Left ventricle myocardium inferior (tissue), 1 donor: ENCODE measurements at regions not wholly inside any gene's neighbourhood (a gene's known extent, or its start where the extent isn't known, plus 50 kb on each side); places are given as distances from the start of the nearest gene placed in this dataset.
"Not testable (repeated sequence)": the region's sequence is repeated elsewhere in the genome, so short reads cannot be mapped to it uniquely, and the experiment has no call there.

Source experiments
- DNase-seq: peaks from one replicate; pipeline ENCODE4 v3.0.0-alpha.2; 2020
- H3K27ac ChIP-seq: fragments of 200-600 bp; replicated peaks from 2 replicates; pipeline ENCODE4 v1.8.0; 2021
- H3K27me3 ChIP-seq: fragments of 200-600 bp; 2 replicates; pipeline ENCODE4 v1.8.0; 2021; ENCODE audit warnings: low read depth
- H3K36me3 ChIP-seq: fragments of 200-600 bp; 2 replicates; pipeline ENCODE4 v1.8.0; 2021
- H3K4me1 ChIP-seq: fragments of 200-600 bp; 2 replicates; pipeline ENCODE4 v1.8.0; 2021
- H3K4me3 ChIP-seq: fragments of 200-600 bp; 2 replicates; pipeline ENCODE4 v1.8.0; 2021; ENCODE audit warnings: mild to moderate bottlenecking, moderate library complexity
- H3K9me3 ChIP-seq: fragments of 200-600 bp; replicated peaks from 2 replicates; pipeline ENCODE4 v1.8.0; 2021
- CTCF ChIP-seq: fragments of 200-600 bp; IDR thresholded peaks from 2 replicates; pipeline ENCODE4 v1.8.0; 2021; ENCODE audit warnings: antibody characterized with exemption, mild to moderate bottlenecking, borderline replicate concordance
- intact Hi-C: fragments of 100-400 bp; cut with micrococcal nuclease; formaldehyde crosslinking; loops from one replicate; pipeline ENCODE4 v1.11.0; 2022
- donor health status: DM: no; HTN: yes; CAD: no; lungs with severe emphysema.

- intact Hi-C loops, result no loop called here
- no peak for DNase-seq
- no peak overlapping the region for H3K4me3 ChIP-seq
- H3K27me3 ChIP-seq, result peaks cover 75% of the 10 kb centered on the region
- no peak overlapping the region for H3K27ac ChIP-seq
- H3K4me1 ChIP-seq, result no peaks in the 10 kb centered on the region
- no peaks in the 10 kb centered on the region for H3K9me3 ChIP-seq
- no peaks in the 10 kb centered on the region for H3K36me3 ChIP-seq
- no peak for TF ChIP-seq CTCF
Observed at GRCh38 chr2:126952216-126952615, 53.5 kb downstream of the TEX51 start.

- no peaks in the 10 kb centered on the region for H3K36me3 ChIP-seq
- no peak for DNase-seq
- no peak for TF ChIP-seq CTCF
- intact Hi-C loops, result no loop called here
- no peak overlapping the region for H3K4me3 ChIP-seq
- peaks cover 9% of the 10 kb centered on the region for H3K9me3 ChIP-seq
- H3K4me1 ChIP-seq, result no peaks in the 10 kb centered on the region
- H3K27me3 ChIP-seq, result peaks cover 68% of the 10 kb centered on the region
- no peak overlapping the region for H3K27ac ChIP-seq
Observed at GRCh38 chr2:126953483-126953882, 54.8 kb downstream of the TEX51 start.

- no peak for TF ChIP-seq CTCF
- Histone ChIP-seq H3K9me3 (peaks cover 18% of the 10 kb centered on the region), H3K27me3 (peaks cover 54% of the 10 kb centered on the region), H3K4me3 (no peak overlapping the region), H3K27ac (no peak overlapping the region), H3K36me3 (no peaks in the 10 kb centered on the region), H3K4me1 (no peaks in the 10 kb centered on the region)
- DNase-seq, result no peak
- intact Hi-C loops, result no loop called here
Observed at GRCh38 chr2:126954831-126955230, 56.1 kb downstream of the TEX51 start.

- intact Hi-C loops, H3K4me1 ChIP-seq, H3K4me3 ChIP-seq, H3K27ac ChIP-seq, DNase-seq, H3K36me3 ChIP-seq: not testable (repeated sequence)
- Histone ChIP-seq H3K27me3 (peaks cover 48% of the 10 kb centered on the region), H3K9me3 (peaks cover 21% of the 10 kb centered on the region)
Observed at GRCh38 chr2:126956773-126957172, 58.1 kb downstream of the TEX51 start.

GRCh38 chr2:126963390-126963789, 64.7 kb downstream of the TEX51 start:
- H3K9me3 ChIP-seq, result peaks cover 13% of the 10 kb centered on the region
- intact Hi-C loops, result no loop called here
- peaks cover 25% of the 10 kb centered on the region for H3K27me3 ChIP-seq
- H3K4me1 ChIP-seq, result no peaks in the 10 kb centered on the region
- H3K4me3 ChIP-seq, result no peak overlapping the region
- no peak for TF ChIP-seq CTCF
- no peaks in the 10 kb centered on the region for H3K36me3 ChIP-seq
- no peak overlapping the region for H3K27ac ChIP-seq
- DNase-seq, result no peak

GRCh38 chr2:126966601-126967000, 67.9 kb downstream of the TEX51 start:
- intact Hi-C loops, result no loop called here

More at GRCh38 chr2:126966601-126967000, 67.9 kb downstream of the TEX51 start:
- Histone ChIP-seq H3K4me1 (peaks cover 3% of the 10 kb centered on the region), H3K4me3 (no peak overlapping the region), H3K9me3 (no peaks in the 10 kb centered on the region), H3K27ac (no peak overlapping the region), H3K36me3 (no peaks in the 10 kb centered on the region), H3K27me3 (peaks cover 56% of the 10 kb centered on the region)
- no peak for TF ChIP-seq CTCF
- no peak for DNase-seq
